Testis (tissue), 2 donors: ENCODE measurements at regions not wholly inside any gene's neighbourhood (a gene's known extent, or its start where the extent isn't known, plus 50 kb on each side); places are given as distances from the start of the nearest gene placed in this dataset.

Experiments used
- DNase-seq: peaks from one replicate; pipeline ENCODE4 v3.0.0-alpha.2; 2019
- H3K27ac ChIP-seq, 2 donors: fragments of 200-600 bp; sonication (generic); one replicate each; pipeline ENCODE4 v1.5.1; 2019
- H3K27me3 ChIP-seq: fragments of 200-600 bp; sonication (generic); one replicate; pipeline ENCODE4 v1.5.1; 2019
- H3K36me3 ChIP-seq: fragments of 200-600 bp; sonication (generic); one replicate; pipeline ENCODE4 v1.5.1; 2017; ENCODE audit warnings: low read depth; ENCODE audit errors: missing control alignments
- H3K4me1 ChIP-seq: fragments of 200-600 bp; sonication (generic); one replicate; pipeline ENCODE4 v1.5.1; 2019
- H3K4me3 ChIP-seq, 2 donors: fragments of 200-600 bp; sonication (generic); one replicate each; pipeline ENCODE4 v1.5.1; 2017 to 2019
- H3K9me3 ChIP-seq: fragments of 200-600 bp; sonication (generic); one replicate; pipeline ENCODE4 v1.5.1; 2017
- POLR2A ChIP-seq: fragments of 450-650 bp; IDR thresholded peaks from one replicate; pipeline ENCODE4 v1.6.1; 2017; ENCODE audit warnings: antibody characterized with exemption, mild to moderate bottlenecking, moderate library complexity
- WGBS, 2 donors: methylation state at CpG; one replicate each; pipeline ENCODE4 v1.1.5; 2018; 5-methylcytosine and 5-hydroxymethylcytosine counted together
- intact Hi-C: fragments of 100-400 bp; cut with DNase I; formaldehyde crosslinking; loops from one replicate; pipeline ENCODE4 v1.15.1; 2023; ENCODE audit warnings: low total_unique reads
- TF ChIP-seq, protein P1 (sequence below), 3 experiments: fragments of 450-650 bp in 2 of 3; fragments of 200-600 bp in 1 of 3; sonication (generic) in 1 of 3; IDR thresholded peaks; one replicate each; pipeline ENCODE4 v1.5.1; 2016 to 2019; ENCODE audit warnings: antibody characterized with exemption in 3 of 3, mild to moderate bottlenecking in 2 of 3, moderate library complexity in 1 of 3

DNA sequence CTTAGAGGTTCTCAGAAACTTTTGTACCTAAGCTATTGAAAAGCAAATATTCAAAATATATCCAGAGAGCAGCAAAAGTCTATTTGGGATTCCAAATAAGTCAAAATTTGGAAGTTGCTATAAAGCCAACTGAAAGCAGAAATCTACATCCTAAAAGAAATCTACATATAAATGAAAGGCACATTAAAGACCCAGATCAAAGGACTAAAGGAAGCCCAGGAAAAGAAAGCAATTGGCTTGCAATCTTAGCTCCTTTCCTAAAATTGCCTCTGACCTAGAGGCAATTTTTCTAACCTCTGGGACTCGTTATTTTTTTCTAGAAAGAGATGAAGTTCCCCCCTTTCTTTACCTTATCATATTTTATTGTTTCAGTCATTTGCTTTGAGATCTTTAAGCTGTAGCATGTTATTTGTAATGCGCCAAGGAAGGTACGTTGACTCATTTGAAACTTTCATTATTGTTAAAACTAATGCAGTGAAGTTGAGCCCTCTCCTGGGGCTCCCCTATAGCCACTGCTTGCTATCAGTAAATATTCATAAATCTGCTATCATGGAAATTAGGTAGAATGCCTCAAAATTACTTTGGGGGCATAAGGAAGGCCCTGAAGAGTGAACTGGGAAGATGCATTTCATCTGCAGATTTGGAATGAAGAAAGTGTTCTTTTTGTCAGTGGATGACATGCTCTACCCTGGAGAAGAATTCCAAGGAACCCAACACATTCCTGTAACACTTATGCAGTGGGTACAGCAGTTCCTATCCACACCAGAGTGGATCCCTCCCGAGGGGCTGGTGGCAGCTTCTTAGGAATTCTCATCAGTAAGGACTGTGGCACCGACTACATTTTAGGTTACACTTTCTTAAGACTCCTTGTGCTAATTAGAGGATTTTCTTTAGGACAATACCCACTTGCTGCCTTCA is 177.8 kb upstream of the IGFBP7 start:
- Histone ChIP-seq H3K36me3 (no peaks in the 10 kb centered on the region), H3K27me3 (no peaks in the 10 kb centered on the region), H3K9me3 (no peaks in the 10 kb centered on the region), H3K27ac (no peak overlapping the region), H3K4me1 (no peaks in the 10 kb centered on the region), H3K4me3 (no peak overlapping the region)
- intact Hi-C loops: no loop called here
- WGBS, 2 donors: 77 to 81% methylated on average over 5 of the region's 5 CpGs
- TF ChIP-seq, protein P1, sequence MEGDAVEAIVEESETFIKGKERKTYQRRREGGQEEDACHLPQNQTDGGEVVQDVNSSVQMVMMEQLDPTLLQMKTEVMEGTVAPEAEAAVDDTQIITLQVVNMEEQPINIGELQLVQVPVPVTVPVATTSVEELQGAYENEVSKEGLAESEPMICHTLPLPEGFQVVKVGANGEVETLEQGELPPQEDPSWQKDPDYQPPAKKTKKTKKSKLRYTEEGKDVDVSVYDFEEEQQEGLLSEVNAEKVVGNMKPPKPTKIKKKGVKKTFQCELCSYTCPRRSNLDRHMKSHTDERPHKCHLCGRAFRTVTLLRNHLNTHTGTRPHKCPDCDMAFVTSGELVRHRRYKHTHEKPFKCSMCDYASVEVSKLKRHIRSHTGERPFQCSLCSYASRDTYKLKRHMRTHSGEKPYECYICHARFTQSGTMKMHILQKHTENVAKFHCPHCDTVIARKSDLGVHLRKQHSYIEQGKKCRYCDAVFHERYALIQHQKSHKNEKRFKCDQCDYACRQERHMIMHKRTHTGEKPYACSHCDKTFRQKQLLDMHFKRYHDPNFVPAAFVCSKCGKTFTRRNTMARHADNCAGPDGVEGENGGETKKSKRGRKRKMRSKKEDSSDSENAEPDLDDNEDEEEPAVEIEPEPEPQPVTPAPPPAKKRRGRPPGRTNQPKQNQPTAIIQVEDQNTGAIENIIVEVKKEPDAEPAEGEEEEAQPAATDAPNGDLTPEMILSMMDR (IDR thresholded peaks at IDR 0.05): no peak
- no peak for TF ChIP-seq POLR2A
- no peak for DNase-seq

DNA sequence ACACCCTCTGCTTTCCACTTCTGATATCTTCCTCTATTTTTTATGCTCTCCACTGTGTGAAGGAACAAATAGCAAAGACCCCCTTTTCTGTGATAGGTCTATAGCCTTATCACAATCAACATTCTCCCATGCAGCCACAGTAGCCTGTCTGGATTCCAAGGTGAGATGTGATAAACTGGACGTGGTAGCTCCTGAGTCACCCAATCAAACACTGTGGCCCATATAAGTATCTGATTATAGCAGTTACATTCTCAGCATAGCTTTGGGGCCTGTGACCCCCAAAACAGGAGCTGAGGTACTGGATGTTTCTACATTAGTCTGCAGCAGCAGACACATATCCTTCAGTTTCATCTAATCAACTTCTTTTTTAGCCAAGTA is 172.7 kb upstream of the IGFBP7 start:
- Histone ChIP-seq H3K27ac (no peak overlapping the region), H3K4me1 (no peaks in the 10 kb centered on the region), H3K4me3 (no peak overlapping the region), H3K9me3 (no peaks in the 10 kb centered on the region), H3K27me3 (no peaks in the 10 kb centered on the region), H3K36me3 (no peaks in the 10 kb centered on the region)
- DNase-seq: no peak
- WGBS, 2 donors: 94 to 100% methylated on average over 1 of the region's 1 CpG
- intact Hi-C loops: no loop called here
- TF ChIP-seq, protein P1 (IDR thresholded peaks at IDR 0.05): no peak
- TF ChIP-seq POLR2A: no peak

DNA sequence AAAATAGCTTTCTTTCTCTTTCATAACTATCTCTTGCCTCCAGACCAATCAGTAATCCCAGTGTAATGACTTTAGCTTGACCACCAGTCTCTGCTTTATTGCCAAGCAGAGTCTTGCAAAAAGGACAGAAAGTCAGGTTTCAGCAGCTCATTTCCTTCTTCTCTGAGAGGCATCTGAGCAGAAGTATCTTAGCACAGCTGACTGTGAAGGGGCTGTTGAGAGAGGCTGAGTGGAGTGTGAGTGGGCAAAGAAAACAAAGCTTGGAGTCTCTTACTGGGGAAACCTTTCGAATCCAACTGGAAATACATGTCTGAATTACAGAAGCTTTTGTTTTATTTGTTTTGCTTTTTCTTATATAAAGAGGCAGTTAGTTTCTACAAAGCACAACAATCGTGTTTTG is 170.3 kb upstream of the IGFBP7 start:
- Histone ChIP-seq H3K9me3 (no peaks in the 10 kb centered on the region), H3K36me3 (no peaks in the 10 kb centered on the region), H3K27ac (no peak overlapping the region), H3K27me3 (no peaks in the 10 kb centered on the region), H3K4me3 (no peak overlapping the region), H3K4me1 (no peaks in the 10 kb centered on the region)
- WGBS, 2 donors: 91 to 93% methylated on average over 2 of the region's 2 CpGs
- intact Hi-C loops: no loop called here
- DNase-seq: no peak
- TF ChIP-seq, protein P1 (IDR thresholded peaks at IDR 0.05): no peak
- TF ChIP-seq POLR2A: no peak

DNA sequence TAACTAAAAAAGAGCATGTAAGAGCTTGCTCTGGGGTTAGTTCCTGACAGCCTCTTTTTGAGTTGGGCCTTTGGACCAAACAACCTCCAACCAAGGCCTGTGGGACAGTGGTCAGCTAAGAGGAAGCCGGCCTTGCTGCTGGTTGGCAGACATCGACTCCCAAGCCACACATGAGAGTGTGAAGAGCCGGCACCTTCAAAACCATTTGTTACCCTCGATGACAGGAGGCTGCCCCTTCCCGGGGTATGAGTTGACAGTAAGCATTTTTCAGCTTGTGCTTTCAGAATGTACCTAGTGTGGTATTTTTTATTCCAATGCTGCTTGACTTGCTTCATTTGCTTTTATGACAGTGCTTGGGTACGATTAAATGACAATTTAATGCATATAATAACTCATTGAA is 168.6 kb upstream of the IGFBP7 start:
- Histone ChIP-seq H3K27me3 (no peaks in the 10 kb centered on the region), H3K9me3 (no peaks in the 10 kb centered on the region), H3K36me3 (no peaks in the 10 kb centered on the region), H3K4me1 (no peaks in the 10 kb centered on the region), H3K27ac (no peak overlapping the region), H3K4me3 (no peak overlapping the region)
- intact Hi-C loops: no loop called here
- WGBS, 2 donors: 64 to 75% methylated on average over 5 to 6 of the region's 6 CpGs
- no peak for DNase-seq
- TF ChIP-seq POLR2A: no peak
- TF ChIP-seq, protein P1 (IDR thresholded peaks at IDR 0.05): no peak

DNA sequence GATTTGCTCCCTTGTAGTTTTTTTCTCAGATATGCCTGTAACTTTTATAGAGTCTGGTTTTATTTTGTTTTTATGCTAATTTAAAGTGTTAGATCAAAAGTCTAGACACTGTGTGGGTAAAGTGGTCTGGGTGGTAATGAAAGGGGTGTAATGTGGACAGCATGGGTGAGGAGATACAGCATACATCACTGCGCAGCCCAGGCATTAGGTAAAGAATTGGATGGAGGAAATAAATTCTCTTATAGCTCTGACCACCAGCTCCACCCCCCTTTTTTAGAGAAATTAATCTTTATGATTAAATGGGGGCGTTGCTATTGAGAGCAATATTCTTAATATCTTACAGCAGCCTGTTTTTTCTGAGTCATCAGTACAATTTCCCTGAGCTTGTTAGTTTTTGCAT is 163.9 kb upstream of the IGFBP7 start:
- Histone ChIP-seq H3K4me3 (no peak overlapping the region), H3K9me3 (no peaks in the 10 kb centered on the region), H3K36me3 (no peaks in the 10 kb centered on the region), H3K27ac (no peak overlapping the region), H3K27me3 (no peaks in the 10 kb centered on the region), H3K4me1 (no peaks in the 10 kb centered on the region)
- no peak for DNase-seq
- TF ChIP-seq, protein P1 (IDR thresholded peaks at IDR 0.05): no peak
- no peak for TF ChIP-seq POLR2A
- intact Hi-C loops: no loop called here
- 75 to 91% methylated on average over 2 of the region's 2 CpGs for WGBS, 2 donors
